ENCODE measurements at regions not wholly inside any gene's neighbourhood (a gene's known extent, or its start where the extent isn't known, plus 50 kb on each side); places are given as distances from the start of the nearest gene placed in this dataset.

- H3K9me3 ChIP-seq: no peaks in the 10 kb centered on the region
- 78 to 92% (median 83%) methylated on average over 4 of the region's 4 CpGs for WGBS, 5 donors
- intact Hi-C loops (cut with DNase I; ENCODE audit: low total_unique reads): no loop called here
- no peak overlapping the region for H3K27ac ChIP-seq
- TF ChIP-seq POLR2A (IDR thresholded peaks at IDR 0.05) (no peak), POLR2AphosphoS5 (IDR thresholded peaks at IDR 0.05) (no peak)
- H3K27me3 ChIP-seq: no peaks in the 10 kb centered on the region
- no peaks in the 10 kb centered on the region for H3K36me3 ChIP-seq
- no peaks in the 10 kb centered on the region for H3K4me1 ChIP-seq
- H3K4me3 ChIP-seq: no peak overlapping the region
- no peak for DNase-seq
Observed at GRCh38 chr16:52652033-52652432, 105.1 kb upstream of the TOX3 start.

DNA sequence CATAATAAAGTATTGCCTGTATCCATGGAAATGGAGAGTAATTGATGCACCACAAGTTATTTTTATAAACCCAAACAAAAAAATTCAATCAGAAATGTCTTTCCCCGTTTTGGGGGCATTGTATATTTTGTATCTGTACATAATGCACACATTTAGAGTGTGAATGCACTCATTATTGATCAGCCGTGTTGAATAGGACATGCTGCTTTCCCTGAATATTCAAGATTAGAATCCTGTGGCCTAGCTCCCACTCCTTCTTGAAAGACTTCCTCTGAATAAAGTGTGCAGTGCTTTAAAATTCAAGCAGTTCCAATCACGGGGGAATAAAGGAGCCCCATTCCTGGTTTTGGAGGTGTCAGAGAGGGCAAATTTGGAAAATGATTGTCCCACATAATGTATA is 103.8 kb upstream of the TOX3 start:
- intact Hi-C loops (cut with DNase I; ENCODE audit: low total_unique reads): no loop called here
- H3K4me1 ChIP-seq: no peaks in the 10 kb centered on the region
- no peak overlapping the region for H3K27ac ChIP-seq
- no peaks in the 10 kb centered on the region for H3K9me3 ChIP-seq
- DNase-seq: no peak
- WGBS, 5 donors: 72 to 79% (median 72%) methylated on average over 3 of the region's 3 CpGs
- no peaks in the 10 kb centered on the region for H3K36me3 ChIP-seq
- TF ChIP-seq POLR2AphosphoS5 (IDR thresholded peaks at IDR 0.05) (no peak), POLR2A (IDR thresholded peaks at IDR 0.05) (no peak), EP300 (IDR thresholded peaks at IDR 0.05) (no peak)
- TF ChIP-seq, protein P1, sequence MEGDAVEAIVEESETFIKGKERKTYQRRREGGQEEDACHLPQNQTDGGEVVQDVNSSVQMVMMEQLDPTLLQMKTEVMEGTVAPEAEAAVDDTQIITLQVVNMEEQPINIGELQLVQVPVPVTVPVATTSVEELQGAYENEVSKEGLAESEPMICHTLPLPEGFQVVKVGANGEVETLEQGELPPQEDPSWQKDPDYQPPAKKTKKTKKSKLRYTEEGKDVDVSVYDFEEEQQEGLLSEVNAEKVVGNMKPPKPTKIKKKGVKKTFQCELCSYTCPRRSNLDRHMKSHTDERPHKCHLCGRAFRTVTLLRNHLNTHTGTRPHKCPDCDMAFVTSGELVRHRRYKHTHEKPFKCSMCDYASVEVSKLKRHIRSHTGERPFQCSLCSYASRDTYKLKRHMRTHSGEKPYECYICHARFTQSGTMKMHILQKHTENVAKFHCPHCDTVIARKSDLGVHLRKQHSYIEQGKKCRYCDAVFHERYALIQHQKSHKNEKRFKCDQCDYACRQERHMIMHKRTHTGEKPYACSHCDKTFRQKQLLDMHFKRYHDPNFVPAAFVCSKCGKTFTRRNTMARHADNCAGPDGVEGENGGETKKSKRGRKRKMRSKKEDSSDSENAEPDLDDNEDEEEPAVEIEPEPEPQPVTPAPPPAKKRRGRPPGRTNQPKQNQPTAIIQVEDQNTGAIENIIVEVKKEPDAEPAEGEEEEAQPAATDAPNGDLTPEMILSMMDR (IDR thresholded peaks at IDR 0.05): no peak
- no peak overlapping the region for H3K4me3 ChIP-seq
- no peaks in the 10 kb centered on the region for H3K27me3 ChIP-seq

DNA sequence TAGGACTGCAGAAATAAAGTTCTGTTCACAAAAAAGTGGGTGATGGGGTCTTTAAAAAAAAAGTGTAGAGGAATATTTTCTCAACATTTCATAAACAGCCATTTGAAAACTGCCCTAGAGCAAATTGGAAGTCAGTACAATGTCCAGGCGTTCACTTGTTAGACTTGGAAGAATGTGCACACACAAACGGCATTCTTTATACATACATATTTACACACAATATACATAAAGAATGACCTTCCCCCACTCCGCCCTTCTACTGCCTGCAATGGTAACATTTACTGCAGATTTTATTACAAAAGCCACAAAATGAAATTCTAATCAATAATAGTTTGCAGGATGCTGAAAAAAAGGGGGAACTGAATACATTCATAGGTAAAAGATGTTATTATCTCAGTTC is 103.4 kb upstream of the TOX3 start:
- Histone ChIP-seq H3K27me3 (no peaks in the 10 kb centered on the region), H3K36me3 (no peaks in the 10 kb centered on the region), H3K4me3 (no peak overlapping the region), H3K27ac (no peak overlapping the region), H3K9me3 (no peaks in the 10 kb centered on the region), H3K4me1 (no peaks in the 10 kb centered on the region)
- DNase-seq: no peak
- TF ChIP-seq POLR2AphosphoS5 (IDR thresholded peaks at IDR 0.05): no peak
- TF ChIP-seq EP300 (IDR thresholded peaks at IDR 0.05): no peak
- TF ChIP-seq POLR2A (IDR thresholded peaks at IDR 0.05): no peak
- TF ChIP-seq, protein P1 (IDR thresholded peaks at IDR 0.05): no peak
- intact Hi-C loops (cut with DNase I; ENCODE audit: low total_unique reads): no loop called here
- 54 to 61% (median 61%) methylated on average over 3 of the region's 3 CpGs for WGBS, 5 donors

GRCh38 chr16:52649870-52650269 is 102.9 kb upstream of the TOX3 start:
- TF ChIP-seq POLR2AphosphoS5 (IDR thresholded peaks at IDR 0.05): no peak
- TF ChIP-seq, protein P1 (IDR thresholded peaks at IDR 0.05): no peak
- Histone ChIP-seq H3K9me3 (no peaks in the 10 kb centered on the region), H3K27ac (no peak overlapping the region), H3K4me3 (no peak overlapping the region), H3K4me1 (no peaks in the 10 kb centered on the region), H3K36me3 (no peaks in the 10 kb centered on the region), H3K27me3 (no peaks in the 10 kb centered on the region)
- intact Hi-C loops (cut with DNase I; ENCODE audit: low total_unique reads): no loop called here
- WGBS, 5 donors: 50 to 73% (median 68%) methylated on average over 1 of the region's 1 CpG
- DNase-seq: no peak

GRCh38 chr16:52647588-52647987 is 100.6 kb upstream of the TOX3 start:
- H3K36me3 ChIP-seq: no peaks in the 10 kb centered on the region
- no peaks in the 10 kb centered on the region for H3K4me1 ChIP-seq
- intact Hi-C loops (cut with DNase I; ENCODE audit: low total_unique reads): no loop called here
- no peaks in the 10 kb centered on the region for H3K27me3 ChIP-seq
- H3K4me3 ChIP-seq: no peak overlapping the region
- no peak overlapping the region for H3K27ac ChIP-seq
- no peak for DNase-seq
- 78 to 96% (median 95%) methylated on average over 2 of the region's 2 CpGs for WGBS, 5 donors
- no peaks in the 10 kb centered on the region for H3K9me3 ChIP-seq
- TF ChIP-seq POLR2AphosphoS5 (IDR thresholded peaks at IDR 0.05): no peak
- TF ChIP-seq EP300 (IDR thresholded peaks at IDR 0.05): no peak
- TF ChIP-seq POLR2A (IDR thresholded peaks at IDR 0.05): no peak
- TF ChIP-seq, protein P1 (IDR thresholded peaks at IDR 0.05): no peak

All from stomach (tissue), 8 donors.